H1 (cell line): ENCODE measurements at regions not wholly inside any gene's neighbourhood (a gene's known extent, or its start where the extent isn't known, plus 50 kb on each side); places are given as distances from the start of the nearest gene placed in this dataset.

Source experiments
- BRCA1 ChIP-seq: IDR thresholded peaks from 2 replicates; pipeline ENCODE4 v1.6.1; 2012; ENCODE audit warnings: low read depth, low read length, improper control_type of control experiment
- CBX8 ChIP-seq: fragments of 300-800, 300-1000 bp; sonication (generic); IDR thresholded peaks from 2 replicates; pipeline ENCODE4 v1.7.1; 2016; ENCODE audit warnings: low read depth, low read length, borderline replicate concordance
- CHD1 ChIP-seq: IDR thresholded peaks from 2 replicates; pipeline ENCODE4 v1.6.1; 2012; ENCODE audit warnings: low read depth, low read length, improper control_type of control experiment
- GTF2F1 ChIP-seq: IDR thresholded peaks from 2 replicates; pipeline ENCODE4 v1.6.1; 2012; ENCODE audit warnings: low read depth, low read length, improper control_type of control experiment, borderline replicate concordance
- KDM4A ChIP-seq: IDR thresholded peaks from one replicate; pipeline ENCODE4 v1.7.1; 2012; ENCODE audit warnings: low read depth, mild to moderate bottlenecking, moderate library complexity, low read length, inconsistent platforms; ENCODE audit not compliant: severe bottlenecking
- POU5F1 ChIP-seq: IDR thresholded peaks from 2 replicates; pipeline ENCODE4 v1.6.1; 2011; ENCODE audit warnings: low read depth, mild to moderate bottlenecking, low read length, moderate library complexity
- RFX5 ChIP-seq: IDR thresholded peaks from 2 replicates; pipeline ENCODE4 v1.6.1; 2011; ENCODE audit warnings: low read depth, low read length, improper control_type of control experiment, borderline replicate concordance
- RNF2 ChIP-seq: fragments of 200-900, 300-1000 bp; sonication (generic); IDR thresholded peaks from 2 replicates; pipeline ENCODE4 v1.7.1; 2016; ENCODE audit warnings: borderline replicate concordance, low read depth, mild to moderate bottlenecking, antibody characterized with exemption, low read length; ENCODE audit not compliant: poor library complexity, severe bottlenecking; ENCODE audit errors: missing control alignments
- RXRA ChIP-seq: IDR thresholded peaks from 2 replicates; pipeline ENCODE4 v1.6.1; 2011; ENCODE audit warnings: low read depth, mild to moderate bottlenecking, low read length, moderate library complexity; ENCODE audit not compliant: insufficient read depth
- SAP30 ChIP-seq: fragments of 300-600 bp; sonication (generic); IDR thresholded peaks from 2 replicates; pipeline ENCODE4 v1.7.1; 2012; ENCODE audit warnings: low read length, moderate library complexity, mild to moderate bottlenecking, inconsistent platforms; ENCODE audit not compliant: insufficient read depth, insufficient replicate concordance
- SIN3A ChIP-seq, 2 experiments: IDR thresholded peaks in 1 of 2; conservative IDR thresholded peaks in 1 of 2; 2 replicates each; pipeline ENCODE4 v1.6.1; 2011 to 2012; ENCODE audit warnings: low read length in 2 of 2, improper control_type of control experiment in 1 of 2, low read depth in 1 of 2, mild to moderate bottlenecking in 1 of 2
- SIRT6 ChIP-seq: IDR thresholded peaks from one replicate; pipeline ENCODE4 v1.7.1; 2012; ENCODE audit warnings: low read length, inconsistent platforms
- SIX5 ChIP-seq: IDR thresholded peaks from 2 replicates; pipeline ENCODE4 v1.6.1; 2011; ENCODE audit warnings: mild to moderate bottlenecking, low read depth, low read length
- SP1 ChIP-seq: IDR thresholded peaks from 2 replicates; pipeline ENCODE4 v1.6.1; 2011; ENCODE audit warnings: low read depth, low read length
- SUZ12 ChIP-seq: fragments of 200-600 bp; sonication (generic); IDR thresholded peaks from 2 replicates; pipeline ENCODE4 v1.6.1; 2012; ENCODE audit warnings: mild to moderate bottlenecking, inconsistent platforms, low read length, moderate library complexity, mixed read lengths
- ZNF274 ChIP-seq: IDR thresholded peaks from 2 replicates; pipeline ENCODE4 v1.7.0; 2012; ENCODE audit warnings: low read length, borderline replicate concordance; ENCODE audit errors: extremely low read depth

DNA sequence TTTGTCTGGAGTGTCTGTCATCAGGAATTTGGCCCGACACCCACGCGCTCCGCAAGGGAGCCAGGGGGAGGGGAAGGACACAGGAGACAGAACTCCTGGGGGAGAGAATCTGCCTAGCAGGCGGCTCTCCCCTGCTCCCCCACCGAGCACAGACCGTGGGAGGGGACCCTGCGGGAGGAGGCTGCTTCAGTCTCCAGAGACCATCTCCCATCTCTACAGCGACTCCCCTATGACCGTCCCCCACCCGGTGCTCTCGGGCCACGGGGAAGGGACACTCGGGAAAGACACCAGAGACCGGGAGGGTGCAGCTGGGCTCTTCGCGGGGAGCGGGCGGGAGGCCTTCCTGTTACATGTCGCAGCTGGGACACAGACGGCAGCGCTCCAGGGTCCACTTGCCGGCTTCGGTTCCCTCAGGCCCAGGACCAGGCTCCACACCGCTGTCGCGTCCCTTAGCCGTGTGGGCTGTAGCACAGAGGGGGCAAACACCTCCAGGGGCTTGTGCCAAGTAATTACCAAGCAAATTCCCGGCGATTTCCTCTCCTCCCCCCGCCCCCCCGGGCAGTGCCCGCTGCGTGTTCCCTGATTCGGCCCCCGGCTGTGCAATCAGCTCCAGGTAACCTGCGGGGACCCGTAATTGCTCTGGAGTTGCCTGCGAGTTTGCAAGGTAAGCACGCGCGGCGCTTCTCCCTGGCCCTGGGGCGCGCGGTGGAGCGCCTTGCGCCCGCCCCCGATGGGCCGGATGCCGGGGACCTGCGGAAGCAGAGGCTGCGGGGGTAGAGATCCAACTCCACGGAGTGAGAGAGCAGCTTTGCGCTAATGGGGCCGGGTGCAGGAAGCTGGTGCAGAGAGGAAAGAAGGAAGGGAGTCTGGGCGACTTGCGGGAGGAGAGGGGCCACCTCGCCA lies 155.1 kb upstream of the CADM1 start (continued):
- no peak for TF ChIP-seq SP1
- no peak for TF ChIP-seq BRCA1
- no peak for TF ChIP-seq SIX5
- TF ChIP-seq SAP30, result no peak
- TF ChIP-seq KDM4A, result peak; percentile 75
- TF ChIP-seq RNF2, result peak; percentile 65
- no peak for TF ChIP-seq RFX5
- TF ChIP-seq SIRT6, result no peak
- no peak for TF ChIP-seq CBX8
- TF ChIP-seq ZNF274, result no peak
- TF ChIP-seq CHD1, result no peak
- no peak for TF ChIP-seq POU5F1
- no peak for TF ChIP-seq SIN3A (conservative IDR thresholded peaks at IDR 0.05 in 1 of 2, IDR thresholded peaks at IDR 0.05 in 1 of 2; ENCODE audit: low read depth in 1 of 2, low read length in 2 of 2)
- no peak for TF ChIP-seq RXRA
- TF ChIP-seq GTF2F1, result no peak
- peak; percentile 82 for TF ChIP-seq SUZ12
